GM23338 (cell line): ENCODE measurements at regions not wholly inside any gene's neighbourhood (a gene's known extent, or its start where the extent isn't known, plus 50 kb on each side); places are given as distances from the start of the nearest gene placed in this dataset.

Experiments used
- ATAC-seq: fragments of 200-7000 bp; cut with Tn5 transposase; 3 replicates; pipeline ENCODE4 v1.9.1; 2020
- DNase-seq: peaks from one replicate; pipeline ENCODE4 v3.0.0-alpha.2; 2015; ENCODE audit warnings: low spot score
- H2AFZ ChIP-seq: fragments of 200-600 bp; sonication (generic); 2 replicates; pipeline ENCODE4 v1.8.0; 2016; ENCODE audit warnings: antibody characterized with exemption, mild to moderate bottlenecking, moderate library complexity
- H3F3A ChIP-seq: fragments of 200-600 bp; sonication (generic); replicated peaks from 2 replicates; pipeline ENCODE4 v1.8.0; 2017; ENCODE audit warnings: antibody characterized with exemption, mixed run types, low read depth
- H3K27ac ChIP-seq: fragments of 200-600 bp; sonication (generic); 2 replicates; pipeline ENCODE4 v1.6.1; 2016; ENCODE audit warnings: low read depth
- H3K27me3 ChIP-seq: fragments of 200-600 bp; sonication (generic); 2 replicates; pipeline ENCODE4 v1.8.0; 2016; ENCODE audit warnings: mild to moderate bottlenecking, mixed run types, moderate library complexity; ENCODE audit not compliant: insufficient read depth
- H3K36me3 ChIP-seq: fragments of 200-600 bp; sonication (generic); 2 replicates; pipeline ENCODE4 v1.8.0; 2016; ENCODE audit warnings: mild to moderate bottlenecking; ENCODE audit not compliant: insufficient read depth
- H3K4me1 ChIP-seq: fragments of 200-600 bp; sonication (generic); 2 replicates; pipeline ENCODE4 v1.8.0; 2016; ENCODE audit warnings: mild to moderate bottlenecking, moderate library complexity; ENCODE audit not compliant: insufficient read depth
- H3K4me2 ChIP-seq: fragments of 200-600 bp; sonication (generic); 2 replicates; pipeline ENCODE4 v1.7.1; 2017; ENCODE audit warnings: mixed run types
- H3K4me3 ChIP-seq: fragments of 200-600 bp; sonication (generic); 2 replicates; pipeline ENCODE4 v1.6.1; 2016; ENCODE audit warnings: mixed run types
- H3K79me2 ChIP-seq: fragments of 200-600 bp; sonication (generic); replicated peaks from 2 replicates; pipeline ENCODE4 v1.8.0; 2017; ENCODE audit warnings: mild to moderate bottlenecking; ENCODE audit not compliant: insufficient read depth
- H3K9me2 ChIP-seq: fragments of 200-600 bp; sonication (generic); 2 replicates; pipeline ENCODE4 v1.8.0; 2017; ENCODE audit not compliant: insufficient read depth
- H4K20me1 ChIP-seq: fragments of 200-600 bp; sonication (generic); replicated peaks from 2 replicates; pipeline ENCODE4 v1.8.0; 2017; ENCODE audit warnings: mild to moderate bottlenecking; ENCODE audit not compliant: insufficient read depth
- H3K27ac Mint-ChIP-seq: 2 replicates; pipeline ENCODE4 v1.8.0; 2020; ENCODE audit warnings: inconsistent platforms, mild to moderate bottlenecking, moderate library complexity, mixed read lengths
- H3K27me3 Mint-ChIP-seq: 3 replicates; pipeline ENCODE4 v1.8.0; 2022; ENCODE audit warnings: low read depth, mild to moderate bottlenecking, moderate library complexity, mixed read lengths, inconsistent platforms; ENCODE audit not compliant: insufficient read depth, poor library complexity
- H3K36me3 Mint-ChIP-seq: 3 replicates; pipeline ENCODE4 v1.8.0; 2021; ENCODE audit warnings: low read depth, mild to moderate bottlenecking, inconsistent platforms, moderate library complexity, mixed read lengths
- H3K4me1 Mint-ChIP-seq: 3 replicates; pipeline ENCODE4 v1.8.0; 2020; ENCODE audit warnings: mild to moderate bottlenecking, inconsistent platforms, mixed read lengths
- H3K4me3 Mint-ChIP-seq: 3 replicates; pipeline ENCODE4 v1.8.0; 2021; ENCODE audit warnings: moderate library complexity, mild to moderate bottlenecking, inconsistent platforms, mixed read lengths
- H3K9me3 Mint-ChIP-seq: 3 replicates; pipeline ENCODE4 v1.8.0; 2020; ENCODE audit warnings: moderate library complexity, mild to moderate bottlenecking, inconsistent platforms, mixed read lengths
- CREB1 ChIP-seq: fragments of 250-450 bp; sonication (Bioruptor Pico); IDR thresholded peaks from 2 replicates; pipeline ENCODE4 v1.5.0; 2020; ENCODE audit warnings: low read depth, mild to moderate bottlenecking, moderate library complexity
- EZH2 ChIP-seq: fragments of 200-600 bp; sonication (generic); IDR thresholded peaks from one replicate; pipeline ENCODE4 v1.8.0; 2017; ENCODE audit warnings: antibody characterized with exemption, mild to moderate bottlenecking, low read depth; ENCODE audit not compliant: unreplicated experiment
- EZH2phosphoT487 ChIP-seq: fragments of 200-600 bp; sonication (generic); IDR thresholded peaks from one replicate; pipeline ENCODE4 v1.8.1; 2018; ENCODE audit warnings: antibody characterized with exemption; ENCODE audit not compliant: unreplicated experiment
- JUNB ChIP-seq: IDR thresholded peaks from one replicate; pipeline ENCODE4 v1.6.1; 2016; ENCODE audit warnings: antibody characterized with exemption; ENCODE audit not compliant: unreplicated experiment
- NANOG ChIP-seq: IDR thresholded peaks from 2 replicates; pipeline ENCODE4 v1.6.1; 2016; ENCODE audit warnings: antibody characterized with exemption, borderline replicate concordance
- POLR2AphosphoS5 ChIP-seq: IDR thresholded peaks from 2 replicates; pipeline ENCODE4 v1.6.1; 2016; ENCODE audit warnings: antibody characterized with exemption, low read depth
- STAT1 ChIP-seq: IDR thresholded peaks from one replicate; pipeline ENCODE4 v1.6.1; 2016; ENCODE audit warnings: antibody characterized with exemption; ENCODE audit not compliant: unreplicated experiment
- ZNF114 ChIP-seq: fragments of 250-450 bp; sonication (Bioruptor Pico); IDR thresholded peaks from 2 replicates; pipeline ENCODE4 v1.5.0; 2020; ENCODE audit warnings: mild to moderate bottlenecking, moderate library complexity
- ZNF331 ChIP-seq: fragments of 250-450 bp; sonication (Bioruptor Pico); IDR thresholded peaks from 2 replicates; pipeline ENCODE4 v1.5.0; 2020; ENCODE audit warnings: low read depth, mild to moderate bottlenecking, moderate library complexity
- TF ChIP-seq, protein P1 (sequence below): IDR thresholded peaks from 2 replicates; pipeline ENCODE4 v1.6.1; 2016; ENCODE audit warnings: antibody characterized with exemption
- TF ChIP-seq, protein P2 (sequence below): IDR thresholded peaks from one replicate; pipeline ENCODE4 v1.6.1; 2018; ENCODE audit warnings: antibody characterized with exemption; ENCODE audit not compliant: unreplicated experiment
- TF ChIP-seq, protein P3 (sequence below), 2 experiments: fragments of 200-600 bp in 1 of 2; sonication (generic) in 1 of 2; conservative IDR thresholded peaks; 2 replicates each; pipeline versions ENCODE4 v1.5.1 to v1.6.1; 2016 to 2017; ENCODE audit warnings: antibody characterized with exemption in 2 of 2, low read depth in 2 of 2, mild to moderate bottlenecking in 2 of 2, moderate library complexity in 1 of 2

DNA sequence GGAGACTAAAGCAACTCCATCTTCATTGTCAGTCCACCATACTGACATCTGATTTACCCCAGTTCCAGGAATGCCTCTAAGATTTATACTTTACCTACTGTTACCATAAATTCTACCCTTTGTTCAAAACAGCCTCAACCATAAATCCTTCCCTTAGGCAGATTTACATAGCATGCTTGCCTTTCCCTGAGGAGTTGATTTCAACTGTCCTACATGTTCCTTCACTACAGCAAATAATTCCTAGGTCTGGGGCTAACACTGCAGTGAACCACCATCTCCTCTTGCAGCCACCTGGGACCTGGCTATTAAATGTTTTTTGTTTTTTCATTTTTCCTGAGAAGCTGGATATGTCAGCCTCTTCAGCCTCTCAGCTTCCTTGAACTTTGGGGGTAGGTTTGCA, 166.9 kb upstream of the PDE4D start (continued):
- TF ChIP-seq, protein P1, sequence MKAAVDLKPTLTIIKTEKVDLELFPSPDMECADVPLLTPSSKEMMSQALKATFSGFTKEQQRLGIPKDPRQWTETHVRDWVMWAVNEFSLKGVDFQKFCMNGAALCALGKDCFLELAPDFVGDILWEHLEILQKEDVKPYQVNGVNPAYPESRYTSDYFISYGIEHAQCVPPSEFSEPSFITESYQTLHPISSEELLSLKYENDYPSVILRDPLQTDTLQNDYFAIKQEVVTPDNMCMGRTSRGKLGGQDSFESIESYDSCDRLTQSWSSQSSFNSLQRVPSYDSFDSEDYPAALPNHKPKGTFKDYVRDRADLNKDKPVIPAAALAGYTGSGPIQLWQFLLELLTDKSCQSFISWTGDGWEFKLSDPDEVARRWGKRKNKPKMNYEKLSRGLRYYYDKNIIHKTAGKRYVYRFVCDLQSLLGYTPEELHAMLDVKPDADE: no peak
- TF ChIP-seq ZNF114 (CRISPR knock-in tag): no peak
- no peak for TF ChIP-seq STAT1
- no peak for TF ChIP-seq NANOG
- TF ChIP-seq, protein P2, sequence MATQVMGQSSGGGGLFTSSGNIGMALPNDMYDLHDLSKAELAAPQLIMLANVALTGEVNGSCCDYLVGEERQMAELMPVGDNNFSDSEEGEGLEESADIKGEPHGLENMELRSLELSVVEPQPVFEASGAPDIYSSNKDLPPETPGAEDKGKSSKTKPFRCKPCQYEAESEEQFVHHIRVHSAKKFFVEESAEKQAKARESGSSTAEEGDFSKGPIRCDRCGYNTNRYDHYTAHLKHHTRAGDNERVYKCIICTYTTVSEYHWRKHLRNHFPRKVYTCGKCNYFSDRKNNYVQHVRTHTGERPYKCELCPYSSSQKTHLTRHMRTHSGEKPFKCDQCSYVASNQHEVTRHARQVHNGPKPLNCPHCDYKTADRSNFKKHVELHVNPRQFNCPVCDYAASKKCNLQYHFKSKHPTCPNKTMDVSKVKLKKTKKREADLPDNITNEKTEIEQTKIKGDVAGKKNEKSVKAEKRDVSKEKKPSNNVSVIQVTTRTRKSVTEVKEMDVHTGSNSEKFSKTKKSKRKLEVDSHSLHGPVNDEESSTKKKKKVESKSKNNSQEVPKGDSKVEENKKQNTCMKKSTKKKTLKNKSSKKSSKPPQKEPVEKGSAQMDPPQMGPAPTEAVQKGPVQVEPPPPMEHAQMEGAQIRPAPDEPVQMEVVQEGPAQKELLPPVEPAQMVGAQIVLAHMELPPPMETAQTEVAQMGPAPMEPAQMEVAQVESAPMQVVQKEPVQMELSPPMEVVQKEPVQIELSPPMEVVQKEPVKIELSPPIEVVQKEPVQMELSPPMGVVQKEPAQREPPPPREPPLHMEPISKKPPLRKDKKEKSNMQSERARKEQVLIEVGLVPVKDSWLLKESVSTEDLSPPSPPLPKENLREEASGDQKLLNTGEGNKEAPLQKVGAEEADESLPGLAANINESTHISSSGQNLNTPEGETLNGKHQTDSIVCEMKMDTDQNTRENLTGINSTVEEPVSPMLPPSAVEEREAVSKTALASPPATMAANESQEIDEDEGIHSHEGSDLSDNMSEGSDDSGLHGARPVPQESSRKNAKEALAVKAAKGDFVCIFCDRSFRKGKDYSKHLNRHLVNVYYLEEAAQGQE: no peak
- TF ChIP-seq CREB1 (CRISPR knock-in tag): no peak

DNA sequence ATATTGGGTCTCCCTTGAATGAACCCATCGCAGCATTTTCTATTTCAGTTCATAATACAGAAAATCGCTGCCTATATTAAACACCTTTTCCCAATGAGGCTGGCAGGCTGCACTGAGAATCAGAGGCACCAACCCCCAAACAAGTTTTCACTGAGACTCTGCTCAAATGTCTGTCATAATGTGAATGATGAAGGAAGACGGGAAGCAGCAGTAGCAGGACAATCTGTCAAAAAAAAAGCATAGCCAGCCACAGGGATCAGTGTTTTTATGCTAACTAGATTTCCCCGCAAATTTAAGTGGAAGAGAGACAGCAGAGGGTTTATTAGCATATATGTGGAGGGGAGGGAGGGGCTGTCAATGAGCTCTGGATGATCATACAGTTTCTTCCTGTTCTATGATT, 162.7 kb upstream of the PDE4D start:
- no peak for ATAC-seq
- Histone ChIP-seq H3K27ac (no peak overlapping the region), H3K36me3 (no peaks in the 10 kb centered on the region), H3K4me3 (no peak overlapping the region), H3K27me3 (no peaks in the 10 kb centered on the region), H3K4me2 (no peak overlapping the region), H2AFZ (no peak overlapping the region), H3K4me1 (no peaks in the 10 kb centered on the region), H4K20me1 (no peaks in the 10 kb centered on the region), H3F3A (no peaks in the 10 kb centered on the region), H3K79me2 (no peaks in the 10 kb centered on the region), H3K9me2 (no peaks in the 10 kb centered on the region)
- Mint-ChIP-seq H3K4me1 (peaks cover 3% of the 10 kb centered on the region; the same call in 1 of the 3 replicates), H3K4me3 (no peak overlapping the region), H3K27me3 (no peaks in the 10 kb centered on the region), H3K36me3 (peaks cover 2% of the 10 kb centered on the region; the same call in 2 of the 3 replicates), H3K27ac (no peak overlapping the region), H3K9me3 (peaks cover 9% of the 10 kb centered on the region)
- DNase-seq: no peak
- TF ChIP-seq, protein P1: no peak
- no peak for TF ChIP-seq ZNF114 (CRISPR knock-in tag)
- TF ChIP-seq JUNB: no peak
- no peak for TF ChIP-seq EZH2
- TF ChIP-seq, protein P2: no peak
- no peak for TF ChIP-seq EZH2phosphoT487
- no peak for TF ChIP-seq POLR2AphosphoS5
- TF ChIP-seq ZNF331 (CRISPR knock-in tag): no peak
- no peak for TF ChIP-seq STAT1
- no peak for TF ChIP-seq NANOG
- TF ChIP-seq, protein P3, sequence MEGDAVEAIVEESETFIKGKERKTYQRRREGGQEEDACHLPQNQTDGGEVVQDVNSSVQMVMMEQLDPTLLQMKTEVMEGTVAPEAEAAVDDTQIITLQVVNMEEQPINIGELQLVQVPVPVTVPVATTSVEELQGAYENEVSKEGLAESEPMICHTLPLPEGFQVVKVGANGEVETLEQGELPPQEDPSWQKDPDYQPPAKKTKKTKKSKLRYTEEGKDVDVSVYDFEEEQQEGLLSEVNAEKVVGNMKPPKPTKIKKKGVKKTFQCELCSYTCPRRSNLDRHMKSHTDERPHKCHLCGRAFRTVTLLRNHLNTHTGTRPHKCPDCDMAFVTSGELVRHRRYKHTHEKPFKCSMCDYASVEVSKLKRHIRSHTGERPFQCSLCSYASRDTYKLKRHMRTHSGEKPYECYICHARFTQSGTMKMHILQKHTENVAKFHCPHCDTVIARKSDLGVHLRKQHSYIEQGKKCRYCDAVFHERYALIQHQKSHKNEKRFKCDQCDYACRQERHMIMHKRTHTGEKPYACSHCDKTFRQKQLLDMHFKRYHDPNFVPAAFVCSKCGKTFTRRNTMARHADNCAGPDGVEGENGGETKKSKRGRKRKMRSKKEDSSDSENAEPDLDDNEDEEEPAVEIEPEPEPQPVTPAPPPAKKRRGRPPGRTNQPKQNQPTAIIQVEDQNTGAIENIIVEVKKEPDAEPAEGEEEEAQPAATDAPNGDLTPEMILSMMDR (conservative IDR thresholded peaks at IDR 0.05; ENCODE audit: low read depth in 2 of 2): no peak
- TF ChIP-seq CREB1 (CRISPR knock-in tag): no peak
